Parathyroid adenoma (tissue), 2 donors: ENCODE measurements at regions not wholly inside any gene's neighbourhood (a gene's known extent, or its start where the extent isn't known, plus 50 kb on each side); places are given as distances from the start of the nearest gene placed in this dataset.

ENCODE experiments used
- H2AFZ ChIP-seq: fragments of 300-600 bp; sonication (generic); one replicate; pipeline ENCODE4 v1.7.0; 2017; ENCODE audit warnings: antibody characterized with exemption, mild to moderate bottlenecking
- H3K27ac ChIP-seq: fragments of 300-600 bp; sonication (generic); one replicate; pipeline ENCODE4 v1.7.0; 2017
- H3K27me3 ChIP-seq: fragments of 300-600 bp; sonication (generic); one replicate; pipeline ENCODE4 v1.7.0; 2017; ENCODE audit warnings: low read length; ENCODE audit not compliant: control insufficient read depth, insufficient read depth
- H3K36me3 ChIP-seq: fragments of 300-600 bp; sonication (generic); one replicate; pipeline ENCODE4 v1.7.0; 2017; ENCODE audit warnings: low read length; ENCODE audit not compliant: control insufficient read depth, insufficient read depth
- H3K4me1 ChIP-seq: fragments of 300-600 bp; sonication (generic); one replicate; pipeline ENCODE4 v1.7.0; 2017; ENCODE audit warnings: control low read depth
- H3K4me2 ChIP-seq: fragments of 300-600 bp; sonication (generic); one replicate; pipeline ENCODE4 v1.7.0; 2017; ENCODE audit warnings: low read length
- H3K4me3 ChIP-seq: fragments of 300-600 bp; sonication (generic); one replicate; pipeline ENCODE4 v1.7.0; 2017; ENCODE audit warnings: low read depth, low read length
- H3K79me2 ChIP-seq: fragments of 300-600 bp; sonication (generic); one replicate; pipeline ENCODE4 v1.7.0; 2017; ENCODE audit warnings: control low read depth
- H3K9ac ChIP-seq: fragments of 300-600 bp; sonication (generic); one replicate; pipeline ENCODE4 v1.7.0; 2017; ENCODE audit warnings: mild to moderate bottlenecking
- H3K9me3 ChIP-seq: fragments of 300-600 bp; sonication (generic); one replicate; pipeline ENCODE4 v1.7.0; 2017; ENCODE audit warnings: low read length; ENCODE audit not compliant: control insufficient read depth
- CTCF ChIP-seq: fragments of 300-600 bp; sonication (generic); IDR thresholded peaks from one replicate; pipeline ENCODE4 v1.7.0; 2017; ENCODE audit warnings: antibody characterized with exemption, mild to moderate bottlenecking
- donor health status: primary hyperparathyroidism.

GRCh38 chr5:50984640-50985039 lies 318.2 kb downstream of the PARP8 start:
- no peak overlapping the region for H3K27ac ChIP-seq
- no peak overlapping the region for H3K4me2 ChIP-seq
- no peaks in the 10 kb centered on the region for H3K36me3 ChIP-seq
- H3K27me3 ChIP-seq, result no peaks in the 10 kb centered on the region
- H3K9me3 ChIP-seq, result no peaks in the 10 kb centered on the region
- no peak overlapping the region for H2AFZ ChIP-seq
- no peak for TF ChIP-seq CTCF
- H3K9ac ChIP-seq, result no peak overlapping the region
- H3K4me3 ChIP-seq, result no peak overlapping the region
- H3K79me2 ChIP-seq, result no peaks in the 10 kb centered on the region
- no peaks in the 10 kb centered on the region for H3K4me1 ChIP-seq

GRCh38 chr5:50990296-50990924 lies 324.0 kb downstream of the PARP8 start:
- Histone ChIP-seq H3K4me1 (no peaks in the 10 kb centered on the region), H3K27ac (no peak overlapping the region), H3K9ac (no peak overlapping the region), H3K36me3 (no peaks in the 10 kb centered on the region), H3K4me3 (no peak overlapping the region), H3K4me2 (no peak overlapping the region), H3K9me3 (no peaks in the 10 kb centered on the region), H3K27me3 (no peaks in the 10 kb centered on the region), H2AFZ (no peak overlapping the region), H3K79me2 (no peaks in the 10 kb centered on the region)
- no peak for TF ChIP-seq CTCF

- H2AFZ ChIP-seq, result no peak overlapping the region
- TF ChIP-seq CTCF, result no peak
- H3K27me3 ChIP-seq, result no peaks in the 10 kb centered on the region
- H3K27ac ChIP-seq, result no peak overlapping the region
- H3K79me2 ChIP-seq, result no peaks in the 10 kb centered on the region
- no peak overlapping the region for H3K4me2 ChIP-seq
- H3K4me1 ChIP-seq, result no peaks in the 10 kb centered on the region
- H3K9ac ChIP-seq, result no peak overlapping the region
- H3K36me3 ChIP-seq, result no peaks in the 10 kb centered on the region
- no peak overlapping the region for H3K4me3 ChIP-seq
- no peaks in the 10 kb centered on the region for H3K9me3 ChIP-seq
Observed at GRCh38 chr5:50995285-50995942, 329.0 kb downstream of the PARP8 start.

- Histone ChIP-seq H3K4me1 (no peaks in the 10 kb centered on the region), H3K9me3 (no peaks in the 10 kb centered on the region), H3K27me3 (no peaks in the 10 kb centered on the region), H3K9ac (no peak overlapping the region), H3K4me3 (no peak overlapping the region), H3K79me2 (no peaks in the 10 kb centered on the region), H3K27ac (no peak overlapping the region), H3K36me3 (no peaks in the 10 kb centered on the region), H2AFZ (no peak overlapping the region), H3K4me2 (no peak overlapping the region)
- TF ChIP-seq CTCF, result no peak
Observed at GRCh38 chr5:51001227-51001923, 334.9 kb downstream of the PARP8 start.
